Erythroblast (primary cell): ENCODE measurements at regions not wholly inside any gene's neighbourhood (a gene's known extent, or its start where the extent isn't known, plus 50 kb on each side); places are given as distances from the start of the nearest gene placed in this dataset.

Source experiments
- GATA1 ChIP-seq: IDR thresholded peaks from 2 replicates; pipeline ENCODE4 v1.6.1; 2011; ENCODE audit warnings: low read depth, mild to moderate bottlenecking, control low read depth, low read length, moderate library complexity
- POLR2A ChIP-seq: IDR thresholded peaks from 2 replicates; pipeline ENCODE4 v1.6.1; 2011; ENCODE audit warnings: mild to moderate bottlenecking, low read length

- no peak for TF ChIP-seq POLR2A
- no peak for TF ChIP-seq GATA1
These were observed 151.3 kb upstream of the HMHB1 start for GRCh38 chr5:143660625-143661024.
